IPS-11a (cell line): ENCODE measurements at regions not wholly inside any gene's neighbourhood (a gene's known extent, or its start where the extent isn't known, plus 50 kb on each side); places are given as distances from the start of the nearest gene placed in this dataset.
"Not testable (repeated sequence)": the region's sequence is repeated elsewhere in the genome, so short reads cannot be mapped to it uniquely, and the experiment has no call there.

Source experiments
- H3K4me3 ChIP-seq: one replicate; pipeline ENCODE4 v1.5.1; 2013; ENCODE audit warnings: low read depth, low read length, control low read depth

DNA sequence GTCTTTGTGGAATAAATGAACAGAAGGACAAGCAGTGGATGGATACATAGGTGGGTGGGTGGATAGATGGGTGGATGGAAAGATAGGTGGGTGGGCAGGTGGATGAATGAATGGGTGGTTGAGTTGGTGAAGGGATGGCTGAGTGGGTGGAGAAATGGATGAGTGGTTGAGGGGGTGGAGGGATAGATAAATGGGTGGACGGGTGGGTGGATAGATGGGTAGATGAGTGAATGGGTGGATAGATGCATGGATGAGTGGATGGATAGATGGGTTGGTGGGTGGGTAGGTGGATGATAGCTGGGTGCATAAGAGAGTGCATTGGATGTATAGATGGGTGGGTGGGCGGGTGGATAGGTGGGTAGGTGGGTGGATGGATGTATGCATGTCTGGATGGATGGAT is 63.5 kb downstream of the UNC93B1 start:
- H3K4me3 ChIP-seq, result not testable (repeated sequence)

DNA sequence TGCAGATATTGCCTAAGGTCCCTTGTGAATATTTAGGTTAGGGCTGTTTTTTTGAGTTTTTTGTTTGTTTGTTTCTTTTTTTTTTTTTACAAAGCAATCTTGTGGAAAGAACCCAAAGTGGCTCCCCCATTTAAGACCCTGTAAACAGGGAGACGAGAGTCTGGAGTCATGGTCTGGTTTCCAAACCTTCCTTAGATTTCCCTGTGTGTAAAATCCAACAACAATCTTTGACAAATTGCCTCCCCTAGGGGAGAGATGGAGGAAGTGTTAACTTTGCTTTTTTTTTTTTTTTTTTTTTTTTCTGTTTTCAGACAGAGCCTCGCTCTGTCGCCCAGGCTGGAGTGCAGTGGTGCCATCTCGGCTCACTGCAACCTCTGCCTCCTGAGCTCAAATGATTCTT is 64.9 kb downstream of the UNC93B1 start:
- not testable (repeated sequence) for H3K4me3 ChIP-seq

DNA sequence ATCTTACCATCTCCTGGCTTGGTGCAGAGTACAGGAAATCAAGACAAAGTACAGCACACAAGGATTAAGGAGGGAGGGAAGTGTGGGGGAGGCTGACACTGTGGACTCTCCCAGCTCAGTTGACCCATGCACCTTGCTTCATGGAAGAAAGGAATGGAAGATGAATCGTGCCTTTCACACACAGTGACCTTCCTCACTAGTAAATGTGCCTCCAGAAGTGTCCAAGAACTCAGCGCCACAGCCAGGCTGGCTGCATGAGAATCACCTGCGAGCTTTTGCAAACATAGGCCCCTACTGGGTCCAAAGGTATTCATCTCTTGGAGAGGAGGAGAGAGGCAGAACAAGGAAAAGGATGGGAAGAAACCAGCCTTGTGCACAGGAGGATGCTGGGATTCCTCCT is 65.5 kb downstream of the UNC93B1 start:
- H3K4me3 ChIP-seq, result not testable (repeated sequence)

GRCh38 chr11:67923565-67923964 is 80.3 kb downstream of the UNC93B1 start:
- H3K4me3 ChIP-seq, result not testable (repeated sequence)

- not testable (repeated sequence) for H3K4me3 ChIP-seq
These were observed 83.4 kb downstream of the UNC93B1 start for GRCh38 chr11:67920546-67920945.

DNA sequence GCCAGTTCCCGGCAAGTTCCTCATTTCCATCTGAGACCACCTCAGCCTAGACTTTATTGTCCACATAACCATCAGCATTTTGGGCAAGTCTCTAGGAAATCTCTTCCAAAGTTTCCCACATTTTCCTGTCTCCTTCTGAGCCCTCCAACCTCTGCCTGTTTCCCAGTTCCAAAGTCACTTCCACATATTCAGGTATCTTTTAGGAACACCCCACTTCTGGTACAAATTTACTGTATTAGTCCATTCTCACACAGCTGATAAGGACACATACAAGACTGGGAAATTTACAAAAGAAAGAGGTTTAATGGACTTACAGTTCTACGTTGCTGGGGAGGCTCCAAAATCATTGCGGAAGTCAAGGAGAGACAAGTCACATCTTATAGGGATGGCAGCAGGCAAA is 91.7 kb downstream of the UNC93B1 start:
- H3K4me3 ChIP-seq, result not testable (repeated sequence)

GRCh38 chr11:67911211-67911610 is 92.7 kb downstream of the UNC93B1 start:
- H3K4me3 ChIP-seq, result not testable (repeated sequence)

- not testable (repeated sequence) for H3K4me3 ChIP-seq
These were observed 93.1 kb downstream of the UNC93B1 start for GRCh38 chr11:67910803-67911202.

DNA sequence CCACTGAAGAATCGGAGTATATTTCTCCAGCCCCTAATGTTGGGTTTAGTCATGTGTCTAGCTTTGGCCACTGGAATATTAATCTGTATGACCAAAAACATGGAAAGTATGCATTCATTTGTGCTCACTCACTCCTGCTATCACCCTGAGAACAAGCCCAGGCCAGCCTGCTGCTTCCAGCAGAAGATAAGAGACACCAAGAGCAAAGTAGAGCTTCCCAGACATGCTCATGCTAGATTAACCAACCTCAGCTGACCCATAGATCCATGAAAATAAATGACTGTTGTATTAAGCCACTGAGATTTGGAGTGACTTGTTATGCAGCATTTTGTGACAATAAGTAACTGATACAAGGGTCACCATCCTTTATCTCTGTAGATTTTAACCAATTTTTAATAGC is 96.9 kb downstream of the UNC93B1 start:
- not testable (repeated sequence) for H3K4me3 ChIP-seq

- not testable (repeated sequence) for H3K4me3 ChIP-seq
These were observed 104.4 kb downstream of the UNC93B1 start for GRCh38 chr11:67899462-67899861.

GRCh38 chr11:67893487-67893886 is 110.4 kb downstream of the UNC93B1 start:
- not testable (repeated sequence) for H3K4me3 ChIP-seq

- H3K4me3 ChIP-seq, result not testable (repeated sequence)
These were observed 114.3 kb downstream of the UNC93B1 start for GRCh38 chr11:67889646-67890045.

DNA sequence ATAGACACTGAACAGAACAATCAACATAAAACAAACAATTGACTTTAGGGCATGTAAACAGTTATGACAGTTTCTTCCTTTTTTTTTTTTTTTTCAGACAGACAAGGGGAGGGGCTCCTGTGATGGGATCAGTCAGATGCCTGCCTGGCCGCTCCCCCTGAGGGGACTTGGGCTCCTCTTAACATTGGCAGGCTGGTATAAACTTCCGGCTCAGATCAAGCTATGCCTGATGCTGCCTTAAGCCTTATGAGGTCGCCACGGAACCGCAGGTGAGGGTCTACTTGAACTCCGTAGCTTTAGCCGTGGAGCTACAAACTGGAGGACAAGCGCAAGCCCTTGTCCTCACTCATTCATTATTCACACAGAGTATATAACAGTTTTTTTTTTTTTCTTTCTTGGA is 115.8 kb downstream of the UNC93B1 start:
- H3K4me3 ChIP-seq, result not testable (repeated sequence)

DNA sequence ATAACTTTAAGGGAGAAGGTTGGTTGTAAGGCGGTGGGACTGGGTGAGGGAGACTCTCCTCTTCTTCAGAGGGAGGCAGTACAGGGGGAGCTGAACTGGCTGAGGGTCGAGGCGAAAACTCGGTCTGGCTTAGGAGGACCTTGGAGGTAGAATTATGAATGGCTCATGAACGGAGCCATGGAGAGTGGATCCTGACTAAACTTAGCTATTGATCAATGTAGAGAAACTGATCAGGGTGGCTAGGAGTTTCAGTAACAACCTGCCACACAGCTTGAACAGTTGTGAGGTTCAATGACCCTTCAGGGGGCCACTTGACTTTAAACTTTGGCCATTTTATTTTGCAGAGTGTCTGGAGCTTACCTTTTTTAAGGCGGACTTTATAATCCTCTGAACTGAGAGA is 117.2 kb downstream of the UNC93B1 start:
- H3K4me3 ChIP-seq, result not testable (repeated sequence)

GRCh38 chr11:67886207-67886606 is 117.7 kb downstream of the UNC93B1 start:
- H3K4me3 ChIP-seq, result not testable (repeated sequence)

- H3K4me3 ChIP-seq, result not testable (repeated sequence)
These were observed 118.3 kb downstream of the UNC93B1 start for GRCh38 chr11:67885574-67885973.

DNA sequence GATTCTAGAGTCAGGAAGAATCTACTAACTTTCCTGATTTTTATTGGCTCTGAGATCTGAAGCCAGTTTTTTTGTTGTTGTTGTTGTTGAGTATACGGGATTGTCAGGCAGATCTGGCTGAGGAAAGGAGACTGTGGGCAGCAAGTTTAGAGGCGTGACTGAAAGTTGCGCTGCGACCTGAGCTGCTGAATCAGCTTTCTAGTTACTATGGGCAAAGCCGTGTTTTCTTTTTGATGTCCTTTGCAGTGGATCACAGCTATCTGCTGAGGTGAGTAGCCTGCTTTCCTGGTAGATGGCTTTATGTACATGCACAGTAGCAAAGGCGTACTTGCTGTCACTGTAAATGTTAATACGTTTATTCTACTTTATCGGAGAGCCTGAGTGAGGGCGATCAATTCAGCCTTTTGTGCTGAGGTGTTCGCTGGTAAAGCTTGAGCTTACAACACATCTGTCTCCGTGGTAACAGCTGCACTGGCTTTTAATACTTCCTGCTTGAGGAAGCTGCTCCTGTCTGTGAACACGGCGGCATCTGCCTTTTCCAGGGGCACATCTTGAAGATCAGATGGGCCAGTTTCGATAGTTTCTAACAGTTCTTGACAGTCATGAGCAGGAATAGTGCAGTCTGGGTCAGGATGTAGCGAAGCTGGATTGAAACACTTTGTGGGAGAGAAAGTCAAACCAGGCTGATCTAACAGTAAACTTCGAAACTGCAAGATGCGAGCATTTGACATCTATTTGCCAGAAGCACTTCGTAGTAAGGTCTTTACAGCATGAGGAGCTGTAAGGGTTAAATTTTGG is 118.9 kb downstream of the UNC93B1 start:
- not testable (repeated sequence) for H3K4me3 ChIP-seq

GRCh38 chr11:67884073-67884757 is 119.7 kb downstream of the UNC93B1 start:
- H3K4me3 ChIP-seq, result not testable (repeated sequence)

GRCh38 chr11:67882304-67882703 is 121.6 kb downstream of the UNC93B1 start:
- H3K4me3 ChIP-seq, result not testable (repeated sequence)

GRCh38 chr11:67881836-67882235 is 122.1 kb downstream of the UNC93B1 start:
- not testable (repeated sequence) for H3K4me3 ChIP-seq

- not testable (repeated sequence) for H3K4me3 ChIP-seq
These were observed 123.2 kb downstream of the UNC93B1 start for GRCh38 chr11:67880594-67881196.

GRCh38 chr11:67878666-67879065 is 125.2 kb downstream of the UNC93B1 start:
- H3K4me3 ChIP-seq, result not testable (repeated sequence)
